22Rv1 (cell line): ENCODE measurements at regions not wholly inside any gene's neighbourhood (a gene's known extent, or its start where the extent isn't known, plus 50 kb on each side); places are given as distances from the start of the nearest gene placed in this dataset.

ENCODE experiments used
- H3K27ac ChIP-seq: fragments of 450-650 bp; 2 replicates; pipeline ENCODE4 v1.5.1; 2017
- ZFX ChIP-seq: fragments of 450-650 bp; IDR thresholded peaks from 2 replicates; pipeline ENCODE4 v1.6.1; 2017; ENCODE audit warnings: antibody characterized with exemption, borderline replicate concordance
- TF ChIP-seq, protein P1 (sequence below): fragments of 450-650 bp; IDR thresholded peaks from 2 replicates; pipeline ENCODE4 v1.5.1; 2017; ENCODE audit warnings: mild to moderate bottlenecking

DNA sequence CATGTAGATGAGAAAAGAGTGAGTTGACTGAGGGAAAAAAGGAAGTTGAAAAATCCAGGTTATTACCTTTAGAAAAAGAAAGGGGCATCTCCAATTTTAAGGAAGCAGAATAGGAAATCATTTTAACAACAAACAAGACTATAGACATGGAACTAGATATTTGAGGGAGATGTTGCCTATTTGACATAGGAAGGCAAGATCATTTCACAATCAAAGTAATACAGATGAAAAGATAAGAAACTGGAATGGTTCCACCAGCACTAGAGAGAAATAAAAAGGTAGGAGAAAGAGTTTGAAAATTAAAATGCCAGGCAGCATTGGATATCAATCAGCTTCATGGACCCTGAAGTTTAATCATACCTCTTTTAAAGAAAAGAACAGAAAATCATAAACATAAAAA is 881.0 kb upstream of the MGAT4C start:
- TF ChIP-seq ZFX, result no peak
- TF ChIP-seq, protein P1, sequence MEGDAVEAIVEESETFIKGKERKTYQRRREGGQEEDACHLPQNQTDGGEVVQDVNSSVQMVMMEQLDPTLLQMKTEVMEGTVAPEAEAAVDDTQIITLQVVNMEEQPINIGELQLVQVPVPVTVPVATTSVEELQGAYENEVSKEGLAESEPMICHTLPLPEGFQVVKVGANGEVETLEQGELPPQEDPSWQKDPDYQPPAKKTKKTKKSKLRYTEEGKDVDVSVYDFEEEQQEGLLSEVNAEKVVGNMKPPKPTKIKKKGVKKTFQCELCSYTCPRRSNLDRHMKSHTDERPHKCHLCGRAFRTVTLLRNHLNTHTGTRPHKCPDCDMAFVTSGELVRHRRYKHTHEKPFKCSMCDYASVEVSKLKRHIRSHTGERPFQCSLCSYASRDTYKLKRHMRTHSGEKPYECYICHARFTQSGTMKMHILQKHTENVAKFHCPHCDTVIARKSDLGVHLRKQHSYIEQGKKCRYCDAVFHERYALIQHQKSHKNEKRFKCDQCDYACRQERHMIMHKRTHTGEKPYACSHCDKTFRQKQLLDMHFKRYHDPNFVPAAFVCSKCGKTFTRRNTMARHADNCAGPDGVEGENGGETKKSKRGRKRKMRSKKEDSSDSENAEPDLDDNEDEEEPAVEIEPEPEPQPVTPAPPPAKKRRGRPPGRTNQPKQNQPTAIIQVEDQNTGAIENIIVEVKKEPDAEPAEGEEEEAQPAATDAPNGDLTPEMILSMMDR, result no peak
- H3K27ac ChIP-seq, result no peak overlapping the region

DNA sequence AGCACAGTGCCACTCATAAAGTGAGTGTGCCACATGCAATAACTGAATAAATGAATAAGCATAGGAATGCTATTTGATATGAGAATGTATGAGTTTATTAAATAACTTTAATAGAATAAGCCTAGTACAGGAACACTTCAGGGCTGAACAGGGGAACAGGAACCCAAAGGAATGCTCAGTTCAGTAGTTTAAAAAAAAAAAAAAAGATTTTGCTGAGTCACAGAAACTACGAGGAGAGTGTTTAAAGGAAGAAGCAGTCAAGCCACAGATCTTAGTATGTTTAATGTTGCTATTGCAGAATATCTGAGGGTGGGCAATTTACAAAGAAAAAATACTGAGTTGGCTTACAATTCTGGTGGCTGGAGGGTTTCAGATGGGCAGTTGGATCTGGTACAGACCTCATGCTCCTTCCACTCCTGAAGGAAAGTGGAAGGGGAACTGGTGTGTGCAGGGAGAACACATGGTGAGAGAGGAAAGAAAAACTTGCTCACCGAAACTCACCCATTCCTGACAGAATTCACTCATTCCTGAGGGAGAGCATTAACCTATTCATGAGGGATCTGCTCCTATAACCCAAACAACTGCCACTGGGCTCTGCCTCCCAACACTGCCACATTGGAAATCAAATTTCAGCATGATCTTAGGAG is 880.3 kb upstream of the MGAT4C start:
- no peak for TF ChIP-seq ZFX
- TF ChIP-seq, protein P1, result no peak
- no peak overlapping the region for H3K27ac ChIP-seq

DNA sequence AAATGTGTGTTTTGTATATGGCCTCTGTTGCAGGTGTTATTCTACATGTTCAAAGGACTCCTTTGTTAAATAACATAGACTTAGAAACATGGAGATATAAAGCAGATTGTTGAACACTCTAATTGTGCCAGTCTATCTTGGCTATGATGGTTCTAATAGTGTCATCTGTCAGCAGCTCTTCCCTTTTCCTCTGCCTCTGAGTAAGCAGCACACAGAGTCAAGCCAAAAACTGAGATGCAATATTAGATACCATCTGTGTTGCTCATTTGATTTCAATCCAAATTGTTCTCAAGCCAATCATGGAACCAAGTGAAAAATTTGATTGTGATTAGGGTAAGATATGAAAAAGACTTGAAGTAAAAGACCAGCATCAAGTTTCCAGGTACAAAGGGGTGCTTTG is 871.1 kb upstream of the MGAT4C start:
- TF ChIP-seq, protein P1, result no peak
- no peak for TF ChIP-seq ZFX
- no peak overlapping the region for H3K27ac ChIP-seq

DNA sequence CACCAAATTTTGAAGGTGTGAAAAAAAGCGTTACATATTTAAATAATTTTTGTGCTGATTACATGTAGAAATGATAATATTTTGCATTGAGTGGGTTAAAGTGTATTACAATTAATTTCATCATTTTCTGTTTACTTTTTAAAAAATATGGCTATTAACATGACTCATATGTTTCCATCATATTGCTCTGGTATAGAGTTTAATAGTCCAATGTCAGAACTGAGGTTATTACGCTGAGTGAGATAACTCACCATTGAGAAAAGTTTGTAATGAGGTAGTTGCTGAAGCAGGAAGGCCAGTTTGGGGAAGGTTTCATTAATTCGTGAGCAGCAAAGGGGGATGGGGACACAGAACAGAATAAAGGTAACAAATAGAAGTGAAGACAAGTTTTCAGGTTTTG is 865.7 kb upstream of the MGAT4C start:
- H3K27ac ChIP-seq, result no peak overlapping the region
- TF ChIP-seq ZFX, result no peak
- TF ChIP-seq, protein P1, result no peak

DNA sequence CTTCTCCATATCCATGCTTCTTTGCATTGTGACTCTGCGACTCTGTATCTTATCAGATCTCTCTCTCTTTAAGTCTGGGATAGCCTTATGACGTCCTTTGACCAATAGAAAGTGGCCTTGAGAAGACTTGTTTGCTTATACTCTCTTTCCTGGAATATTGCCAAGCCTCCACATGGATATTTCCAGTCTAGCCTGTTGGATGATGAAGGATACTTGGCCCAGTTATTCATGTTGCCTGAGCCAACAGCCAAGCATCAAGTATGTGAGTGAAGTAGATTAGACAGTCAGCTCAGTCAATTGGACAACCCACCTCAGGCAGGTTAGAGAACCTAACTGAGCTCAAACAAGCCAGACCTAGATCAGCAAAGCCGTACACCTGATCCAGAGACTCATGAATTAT is 864.2 kb upstream of the MGAT4C start:
- peak overlapping the region; percentile 46 for H3K27ac ChIP-seq
- TF ChIP-seq ZFX, result no peak
- TF ChIP-seq, protein P1, result no peak

DNA sequence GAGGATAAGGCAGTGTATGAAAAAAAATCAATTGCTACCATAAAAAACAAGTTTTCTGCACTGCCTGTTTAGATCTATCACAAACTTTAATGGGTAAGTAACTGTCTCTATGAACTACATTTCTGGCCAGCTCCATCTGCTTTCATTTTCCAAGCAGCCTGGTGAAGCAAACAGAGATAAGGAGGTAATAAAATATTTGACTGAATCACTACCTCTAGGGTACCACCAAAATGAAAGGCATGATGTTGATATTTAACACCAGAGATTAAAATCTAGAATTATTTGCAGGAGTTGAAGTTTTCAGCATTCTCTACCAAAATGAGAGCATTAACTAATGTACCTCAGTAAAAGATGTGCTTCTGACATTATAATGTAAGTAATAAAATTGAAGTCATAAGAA is 863.5 kb upstream of the MGAT4C start:
- no peak for TF ChIP-seq ZFX
- TF ChIP-seq, protein P1, result no peak
- H3K27ac ChIP-seq, result peak overlapping the region; percentile 46

DNA sequence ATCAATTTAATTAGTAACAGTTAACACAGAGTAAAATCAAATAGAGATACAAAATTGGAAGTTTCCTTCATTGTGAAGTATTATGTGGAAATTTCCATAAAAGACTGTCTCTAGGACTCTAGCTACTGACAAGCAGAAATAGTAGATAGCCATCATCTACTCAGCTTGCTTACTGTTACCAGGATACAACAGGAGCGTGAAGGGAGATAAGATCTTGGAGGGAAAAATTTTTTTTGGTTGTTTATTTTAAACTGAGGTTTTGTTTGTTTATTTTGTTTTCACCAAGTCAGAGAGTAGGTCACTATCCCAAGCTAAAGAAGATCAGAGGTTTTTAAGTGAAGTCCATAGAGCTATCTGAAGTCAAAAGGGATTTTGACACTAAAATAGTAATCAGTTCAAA is 861.3 kb upstream of the MGAT4C start:
- TF ChIP-seq ZFX, result no peak
- TF ChIP-seq, protein P1, result no peak
- H3K27ac ChIP-seq, result peak overlapping the region; percentile 45
